Prostate gland (tissue), 2 donors: ENCODE measurements at regions not wholly inside any gene's neighbourhood (a gene's known extent, or its start where the extent isn't known, plus 50 kb on each side); places are given as distances from the start of the nearest gene placed in this dataset.
"Not testable (repeated sequence)": the region's sequence is repeated elsewhere in the genome, so short reads cannot be mapped to it uniquely, and the experiment has no call there.

Experiments used
- DNase-seq: peaks from one replicate; pipeline ENCODE4 v3.0.0-alpha.2; 2019; ENCODE audit warnings: low spot score
- H3K27ac ChIP-seq, 2 donors: fragments of 200-600 bp; sonication (generic); 2 replicates each; pipeline ENCODE4 v1.5.1; 2017 to 2019
- H3K27me3 ChIP-seq: fragments of 200-600 bp; sonication (generic); replicated peaks from 2 replicates; pipeline ENCODE4 v1.5.1; 2019; ENCODE audit not compliant: insufficient read depth
- H3K36me3 ChIP-seq, 2 donors: fragments of 200-600 bp; sonication (generic); 1 replicate in 1 of 2; 2 replicates in 1 of 2; pipeline versions ENCODE4 v1.5.1 to v1.8.1; 2017 to 2019
- H3K4me1 ChIP-seq: fragments of 200-600 bp; sonication (generic); replicated peaks from 2 replicates; pipeline ENCODE4 v1.5.1; 2019
- H3K4me3 ChIP-seq, 2 donors: fragments of 200-600 bp; sonication (generic); 2 replicates each; pipeline ENCODE4 v1.5.1; 2017 to 2019
- H3K9me3 ChIP-seq: fragments of 200-600 bp; sonication (generic); 2 replicates; pipeline ENCODE4 v1.5.1; 2017
- POLR2A ChIP-seq: fragments of 450-650 bp; IDR thresholded peaks from one replicate; pipeline ENCODE4 v1.6.1; 2016; ENCODE audit warnings: antibody characterized with exemption, mild to moderate bottlenecking
- POLR2AphosphoS5 ChIP-seq: sonication (generic); formaldehyde crosslinking; IDR thresholded peaks from one replicate; pipeline ENCODE4 v1.6.1; 2017; ENCODE audit warnings: antibody characterized with exemption
- WGBS: methylation state at CpG from one replicate; pipeline ENCODE4 v1.1.5; 2018; 5-methylcytosine and 5-hydroxymethylcytosine counted together
- intact Hi-C: fragments of 100-400 bp; cut with DNase I; formaldehyde crosslinking; loops from one replicate; pipeline ENCODE4 v1.14.2; 2022
- TF ChIP-seq, protein P1 (sequence below), 4 experiments: fragments of 200-600 bp in 2 of 4; fragments of 450-650 bp in 2 of 4; sonication (generic) in 2 of 4; IDR thresholded peaks; 1 replicate in 3 of 4; 2 replicates in 1 of 4; pipeline ENCODE4 v1.5.1; 2016 to 2019; ENCODE audit warnings: antibody characterized with exemption in 4 of 4, mild to moderate bottlenecking in 2 of 4, moderate library complexity in 2 of 4

DNA sequence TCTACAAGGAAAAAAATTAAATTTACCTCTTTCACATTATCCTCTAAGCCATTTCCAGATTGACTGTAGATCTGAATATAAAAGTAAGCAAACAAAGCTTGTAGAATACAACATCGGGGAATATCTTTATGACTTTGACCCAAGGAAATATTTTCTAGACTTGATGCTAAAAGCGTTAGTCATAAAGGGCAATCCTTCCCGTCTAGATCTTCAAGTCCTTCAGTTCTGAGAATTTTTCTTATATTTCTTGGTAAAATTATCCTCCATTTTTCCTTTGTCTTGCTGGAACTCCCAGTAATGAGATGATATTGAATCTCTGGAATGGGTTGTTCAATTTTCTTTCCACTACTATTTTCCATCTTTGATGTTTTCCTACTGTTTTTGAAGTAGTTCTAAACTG is 77.8 kb upstream of the ZNF184 start:
- no peak overlapping the region for H3K27ac ChIP-seq
- WGBS: 62% methylated on average over 3 of the region's 3 CpGs
- H3K27me3 ChIP-seq: peaks cover 35% of the 10 kb centered on the region

GRCh38 chr6:27549241-27549598 is 76.3 kb upstream of the ZNF184 start:
- H3K27me3 ChIP-seq: peaks cover 38% of the 10 kb centered on the region
- H3K27ac ChIP-seq, H3K36me3 ChIP-seq, H3K4me3 ChIP-seq, intact Hi-C loops, H3K9me3 ChIP-seq, DNase-seq, H3K4me1 ChIP-seq: not testable (repeated sequence)
- WGBS: 82% methylated on average over 14 of the region's 14 CpGs

More for the DNA sequence above, 77.8 kb upstream of the ZNF184 start:
- no peaks in the 10 kb centered on the region for H3K36me3 ChIP-seq
- intact Hi-C loops: no loop called here
- H3K4me3 ChIP-seq: no peak overlapping the region
- no peaks in the 10 kb centered on the region for H3K4me1 ChIP-seq
- TF ChIP-seq POLR2A: no peak
- no peak for TF ChIP-seq POLR2AphosphoS5
- TF ChIP-seq, protein P1, sequence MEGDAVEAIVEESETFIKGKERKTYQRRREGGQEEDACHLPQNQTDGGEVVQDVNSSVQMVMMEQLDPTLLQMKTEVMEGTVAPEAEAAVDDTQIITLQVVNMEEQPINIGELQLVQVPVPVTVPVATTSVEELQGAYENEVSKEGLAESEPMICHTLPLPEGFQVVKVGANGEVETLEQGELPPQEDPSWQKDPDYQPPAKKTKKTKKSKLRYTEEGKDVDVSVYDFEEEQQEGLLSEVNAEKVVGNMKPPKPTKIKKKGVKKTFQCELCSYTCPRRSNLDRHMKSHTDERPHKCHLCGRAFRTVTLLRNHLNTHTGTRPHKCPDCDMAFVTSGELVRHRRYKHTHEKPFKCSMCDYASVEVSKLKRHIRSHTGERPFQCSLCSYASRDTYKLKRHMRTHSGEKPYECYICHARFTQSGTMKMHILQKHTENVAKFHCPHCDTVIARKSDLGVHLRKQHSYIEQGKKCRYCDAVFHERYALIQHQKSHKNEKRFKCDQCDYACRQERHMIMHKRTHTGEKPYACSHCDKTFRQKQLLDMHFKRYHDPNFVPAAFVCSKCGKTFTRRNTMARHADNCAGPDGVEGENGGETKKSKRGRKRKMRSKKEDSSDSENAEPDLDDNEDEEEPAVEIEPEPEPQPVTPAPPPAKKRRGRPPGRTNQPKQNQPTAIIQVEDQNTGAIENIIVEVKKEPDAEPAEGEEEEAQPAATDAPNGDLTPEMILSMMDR (IDR thresholded peaks at IDR 0.05): no peak
- no peaks in the 10 kb centered on the region for H3K9me3 ChIP-seq
- no peak for DNase-seq

GRCh38 chr6:27547157-27548075 is 74.5 kb upstream of the ZNF184 start:
- no peaks in the 10 kb centered on the region for H3K36me3 ChIP-seq
- no peak for DNase-seq
- no peaks in the 10 kb centered on the region for H3K9me3 ChIP-seq
- no peak overlapping the region for H3K4me3 ChIP-seq
- H3K4me1 ChIP-seq: no peaks in the 10 kb centered on the region
- H3K27me3 ChIP-seq: peaks cover 28% of the 10 kb centered on the region
- 17% methylated on average over 23 of the region's 23 CpGs for WGBS
- TF ChIP-seq POLR2AphosphoS5: no peak
- TF ChIP-seq POLR2A: no peak
- TF ChIP-seq, protein P1 (IDR thresholded peaks at IDR 0.05): no peak
- intact Hi-C loops: no loop called here
- H3K27ac ChIP-seq: no peak overlapping the region

- no peak for DNase-seq
- peaks cover 28% of the 10 kb centered on the region for H3K27me3 ChIP-seq
- no peaks in the 10 kb centered on the region for H3K4me1 ChIP-seq
- H3K4me3 ChIP-seq: no peak overlapping the region
- no peaks in the 10 kb centered on the region for H3K36me3 ChIP-seq
- H3K9me3 ChIP-seq: no peaks in the 10 kb centered on the region
- WGBS: 88% methylated on average over 7 of the region's 7 CpGs
- intact Hi-C loops: no loop called here
- TF ChIP-seq POLR2AphosphoS5: no peak
- no peak for TF ChIP-seq POLR2A
- TF ChIP-seq, protein P1 (IDR thresholded peaks at IDR 0.05): no peak
- no peak overlapping the region for H3K27ac ChIP-seq
Measured at GRCh38 chr6:27546522-27546921, 73.6 kb upstream of the ZNF184 start.

- Histone ChIP-seq H3K27me3 (peaks cover 28% of the 10 kb centered on the region), H3K27ac (no peak overlapping the region), H3K4me3 (no peak overlapping the region), H3K9me3 (no peaks in the 10 kb centered on the region), H3K4me1 (no peaks in the 10 kb centered on the region), H3K36me3 (no peaks in the 10 kb centered on the region)
- intact Hi-C loops: no loop called here
- no peak for DNase-seq
- WGBS: 8% methylated on average over 32 of the region's 32 CpGs
- TF ChIP-seq, protein P1 (IDR thresholded peaks at IDR 0.05): no peak
- TF ChIP-seq POLR2AphosphoS5 (no peak), POLR2A (no peak)
Measured at GRCh38 chr6:27545271-27546046, 72.6 kb upstream of the ZNF184 start.
